Left renal pelvis (tissue), 4 donors: ENCODE measurements at regions not wholly inside any gene's neighbourhood (a gene's known extent, or its start where the extent isn't known, plus 50 kb on each side); places are given as distances from the start of the nearest gene placed in this dataset.

Source experiments
- DNase-seq, 4 donors: peaks; one replicate each; pipeline ENCODE4 v3.0.0-alpha.2; 2013; ENCODE audit warnings: low read depth in 4 of 4, low spot score in 3 of 4

- DNase-seq = no peak
Measured at GRCh38 chr1:57788313-57788712, 364.5 kb upstream of the DAB1 start.

- no peak for DNase-seq
Measured at GRCh38 chr1:57784356-57784755, 360.5 kb upstream of the DAB1 start.

GRCh38 chr1:57782357-57782756 is 358.5 kb upstream of the DAB1 start:
- no peak for DNase-seq

GRCh38 chr1:57772580-57773195 is 348.8 kb upstream of the DAB1 start:
- DNase-seq = no peak

GRCh38 chr1:57770772-57771171 is 346.9 kb upstream of the DAB1 start:
- no peak for DNase-seq

GRCh38 chr1:57770236-57770635 is 346.4 kb upstream of the DAB1 start:
- DNase-seq = no peak

- DNase-seq = no peak
Measured at GRCh38 chr1:57761628-57762027, 337.8 kb upstream of the DAB1 start.

GRCh38 chr1:57752843-57753242 is 329.0 kb upstream of the DAB1 start:
- DNase-seq = no peak

GRCh38 chr1:57748719-57749118 is 324.9 kb upstream of the DAB1 start:
- DNase-seq = no peak

GRCh38 chr1:57747818-57748217 is 324.0 kb upstream of the DAB1 start:
- no peak for DNase-seq

- DNase-seq = no peak
Measured at GRCh38 chr1:57741521-57741920, 317.7 kb upstream of the DAB1 start.

- DNase-seq = no peak
Measured at GRCh38 chr1:57736940-57737339, 313.1 kb upstream of the DAB1 start.

GRCh38 chr1:57729181-57729580 is 305.3 kb upstream of the DAB1 start:
- no peak for DNase-seq

GRCh38 chr1:57727121-57727520 is 303.3 kb upstream of the DAB1 start:
- no peak for DNase-seq

- no peak for DNase-seq
Measured at GRCh38 chr1:57725318-57725717, 301.5 kb upstream of the DAB1 start.

- no peak for DNase-seq
Measured at GRCh38 chr1:57724535-57724934, 300.7 kb upstream of the DAB1 start.

- no peak for DNase-seq
Measured at GRCh38 chr1:57722285-57722978, 298.6 kb upstream of the DAB1 start.

GRCh38 chr1:57721001-57721400 is 297.1 kb upstream of the DAB1 start:
- no peak for DNase-seq

GRCh38 chr1:57719274-57719673 is 295.4 kb upstream of the DAB1 start:
- DNase-seq = no peak

- DNase-seq = no peak
Measured at GRCh38 chr1:57713501-57713900, 289.6 kb upstream of the DAB1 start.

GRCh38 chr1:57712846-57713245 is 289.0 kb upstream of the DAB1 start:
- no peak for DNase-seq

GRCh38 chr1:57711326-57711725 is 287.5 kb upstream of the DAB1 start:
- no peak for DNase-seq

GRCh38 chr1:57707631-57708030 is 283.8 kb upstream of the DAB1 start:
- DNase-seq = no peak
